ENCODE measurements at regions not wholly inside any gene's neighbourhood (a gene's known extent, or its start where the extent isn't known, plus 50 kb on each side); places are given as distances from the start of the nearest gene placed in this dataset.
"Not testable (repeated sequence)": the region's sequence is repeated elsewhere in the genome, so short reads cannot be mapped to it uniquely, and the experiment has no call there.

GRCh38 chr10:9451211-9451773 is 1396.8 kb downstream of the GATA3 start:
- H3K27ac ChIP-seq (ENCODE audit: low read depth, low read length): no peak overlapping the region
- H3K9me3 ChIP-seq (ENCODE audit: control insufficient read depth, insufficient read depth, low read length): no peaks in the 10 kb centered on the region
- CTCF ChIA-PET: no interaction called here
- TF ChIP-seq CTCF (IDR thresholded peaks at IDR 0.05; ENCODE audit: low read depth, low read length): no peak
- no peak for DNase-seq (ENCODE audit: low read depth, low spot score)
- H3K27me3 ChIP-seq (ENCODE audit: control insufficient read depth, insufficient read depth, low read length): no peaks in the 10 kb centered on the region
- no peak overlapping the region for H3K4me3 ChIP-seq (ENCODE audit: low read depth, low read length)
- POLR2A ChIA-PET: no interaction called here

GRCh38 chr10:9452056-9452455 is 1397.6 kb downstream of the GATA3 start:
- ChIA-PET CTCF (no interaction called here), POLR2A (no interaction called here)
- H3K27me3 ChIP-seq (ENCODE audit: control insufficient read depth, insufficient read depth, low read length): no peaks in the 10 kb centered on the region
- no peak for DNase-seq (ENCODE audit: low read depth, low spot score)
- no peak overlapping the region for H3K4me3 ChIP-seq (ENCODE audit: low read depth, low read length)
- H3K9me3 ChIP-seq (ENCODE audit: control insufficient read depth, insufficient read depth, low read length): no peaks in the 10 kb centered on the region
- no peak for TF ChIP-seq CTCF (IDR thresholded peaks at IDR 0.05; ENCODE audit: low read depth, low read length)
- no peak overlapping the region for H3K27ac ChIP-seq (ENCODE audit: low read depth, low read length)

- H3K9me3 ChIP-seq (ENCODE audit: control insufficient read depth, insufficient read depth, low read length); H3K27ac ChIP-seq (ENCODE audit: low read depth, low read length); DNase-seq (ENCODE audit: low read depth, low spot score); H3K4me3 ChIP-seq (ENCODE audit: low read depth, low read length); CTCF ChIA-PET; POLR2A ChIA-PET; H3K27me3 ChIP-seq (ENCODE audit: control insufficient read depth, insufficient read depth, low read length): not testable (repeated sequence)
Measured at GRCh38 chr10:9453871-9454270, 1399.4 kb downstream of the GATA3 start.

GRCh38 chr10:9469663-9470205 is 1415.2 kb downstream of the GATA3 start:
- no peaks in the 10 kb centered on the region for H3K27me3 ChIP-seq (ENCODE audit: control insufficient read depth, insufficient read depth, low read length)
- H3K4me3 ChIP-seq (ENCODE audit: low read depth, low read length): no peak overlapping the region
- DNase-seq (ENCODE audit: low read depth, low spot score): no peak
- POLR2A ChIA-PET: no interaction called here
- no peak for TF ChIP-seq CTCF (IDR thresholded peaks at IDR 0.05; ENCODE audit: low read depth, low read length)
- no peaks in the 10 kb centered on the region for H3K9me3 ChIP-seq (ENCODE audit: control insufficient read depth, insufficient read depth, low read length)
- CTCF ChIA-PET: no interaction called here
- no peak overlapping the region for H3K27ac ChIP-seq (ENCODE audit: low read depth, low read length)

GRCh38 chr10:9470581-9470980 is 1416.1 kb downstream of the GATA3 start:
- ChIA-PET POLR2A (no interaction called here), CTCF (no interaction called here)
- H3K9me3 ChIP-seq (ENCODE audit: control insufficient read depth, insufficient read depth, low read length): no peaks in the 10 kb centered on the region
- H3K27ac ChIP-seq (ENCODE audit: low read depth, low read length): no peak overlapping the region
- TF ChIP-seq CTCF (IDR thresholded peaks at IDR 0.05; ENCODE audit: low read depth, low read length): no peak
- H3K27me3 ChIP-seq (ENCODE audit: control insufficient read depth, insufficient read depth, low read length): no peaks in the 10 kb centered on the region
- DNase-seq (ENCODE audit: low read depth, low spot score): no peak
- no peak overlapping the region for H3K4me3 ChIP-seq (ENCODE audit: low read depth, low read length)

- TF ChIP-seq CTCF (IDR thresholded peaks at IDR 0.05; ENCODE audit: low read depth, low read length): no peak
- H3K4me3 ChIP-seq (ENCODE audit: low read depth, low read length): no peak overlapping the region
- POLR2A ChIA-PET: no interaction called here
- H3K27me3 ChIP-seq (ENCODE audit: control insufficient read depth, insufficient read depth, low read length): no peaks in the 10 kb centered on the region
- H3K9me3 ChIP-seq (ENCODE audit: control insufficient read depth, insufficient read depth, low read length): no peaks in the 10 kb centered on the region
- H3K27ac ChIP-seq (ENCODE audit: low read depth, low read length): no peak overlapping the region
- no peak for DNase-seq (ENCODE audit: low read depth, low spot score)
- CTCF ChIA-PET: no interaction called here
Measured at GRCh38 chr10:9501944-9502343, 1447.5 kb downstream of the GATA3 start.

All from AG04450 (cell line).